ENCODE measurements at regions not wholly inside any gene's neighbourhood (a gene's known extent, or its start where the extent isn't known, plus 50 kb on each side); places are given as distances from the start of the nearest gene placed in this dataset.

- no peak for TF ChIP-seq CTCF (IDR thresholded peaks at IDR 0.05)
- no peak for TF ChIP-seq POLR2A (IDR thresholded peaks at IDR 0.05; ENCODE audit: low read depth)
Observed at GRCh38 chr4:31083456-31083855, 363.3 kb downstream of the PCDH7 start.
